ENCODE measurements at regions not wholly inside any gene's neighbourhood (a gene's known extent, or its start where the extent isn't known, plus 50 kb on each side); places are given as distances from the start of the nearest gene placed in this dataset.

- DNase-seq (ENCODE audit: low spot score) = no peak
Measured at GRCh38 chr4:120431180-120431579, 364.5 kb upstream of the MAD2L1 start.

- no peak for DNase-seq (ENCODE audit: low spot score)
Measured at GRCh38 chr4:120418146-120418545, 351.5 kb upstream of the MAD2L1 start.

GRCh38 chr4:120415896-120416295, 349.2 kb upstream of the MAD2L1 start:
- DNase-seq (ENCODE audit: low spot score) = no peak

GRCh38 chr4:120406960-120407359, 340.3 kb upstream of the MAD2L1 start:
- no peak for DNase-seq (ENCODE audit: low spot score)

GRCh38 chr4:120403296-120403695, 336.6 kb upstream of the MAD2L1 start:
- DNase-seq (ENCODE audit: low spot score) = no peak

- no peak for DNase-seq (ENCODE audit: low spot score)
Measured at GRCh38 chr4:120400441-120400840, 333.8 kb upstream of the MAD2L1 start.

GRCh38 chr4:120399826-120400225, 333.2 kb upstream of the MAD2L1 start:
- no peak for DNase-seq (ENCODE audit: low spot score)

GRCh38 chr4:120395746-120396145, 329.1 kb upstream of the MAD2L1 start:
- no peak for DNase-seq (ENCODE audit: low spot score)

GRCh38 chr4:120355881-120356280, 289.2 kb upstream of the MAD2L1 start:
- DNase-seq (ENCODE audit: low spot score) = no peak

GRCh38 chr4:120354381-120354780, 287.7 kb upstream of the MAD2L1 start:
- DNase-seq (ENCODE audit: low spot score) = no peak

GRCh38 chr4:120353235-120353634, 286.6 kb upstream of the MAD2L1 start:
- no peak for DNase-seq (ENCODE audit: low spot score)

- DNase-seq (ENCODE audit: low spot score) = no peak
Measured at GRCh38 chr4:120352739-120353138, 286.1 kb upstream of the MAD2L1 start.

GRCh38 chr4:120348948-120349347, 282.3 kb upstream of the MAD2L1 start:
- DNase-seq (ENCODE audit: low spot score) = no peak

GRCh38 chr4:120348521-120348920, 281.9 kb upstream of the MAD2L1 start:
- no peak for DNase-seq (ENCODE audit: low spot score)

- peak; percentile 90 for DNase-seq (ENCODE audit: low spot score)
Measured at GRCh38 chr4:120331486-120332370, 265.1 kb upstream of the MAD2L1 start.

GRCh38 chr4:120329386-120329785, 262.7 kb upstream of the MAD2L1 start:
- DNase-seq (ENCODE audit: low spot score) = no peak

GRCh38 chr4:120327276-120327675, 260.6 kb upstream of the MAD2L1 start:
- no peak for DNase-seq (ENCODE audit: low spot score)

GRCh38 chr4:120319046-120319767, 252.6 kb upstream of the MAD2L1 start:
- DNase-seq (ENCODE audit: low spot score) = no peak

- no peak for DNase-seq (ENCODE audit: low spot score)
Measured at GRCh38 chr4:120318196-120318846, 251.7 kb upstream of the MAD2L1 start.

- no peak for DNase-seq (ENCODE audit: low spot score)
Measured at GRCh38 chr4:120317713-120318112, 251.1 kb upstream of the MAD2L1 start.

GRCh38 chr4:120316416-120316815, 249.8 kb upstream of the MAD2L1 start:
- no peak for DNase-seq (ENCODE audit: low spot score)

GRCh38 chr4:120314969-120315368, 248.3 kb upstream of the MAD2L1 start:
- DNase-seq (ENCODE audit: low spot score) = no peak

- DNase-seq (ENCODE audit: low spot score) = no peak
Measured at GRCh38 chr4:120304801-120305200, 238.2 kb upstream of the MAD2L1 start.

Data from SW480 (cell line).